ENCODE measurements at regions not wholly inside any gene's neighbourhood (a gene's known extent, or its start where the extent isn't known, plus 50 kb on each side); places are given as distances from the start of the nearest gene placed in this dataset.

DNA sequence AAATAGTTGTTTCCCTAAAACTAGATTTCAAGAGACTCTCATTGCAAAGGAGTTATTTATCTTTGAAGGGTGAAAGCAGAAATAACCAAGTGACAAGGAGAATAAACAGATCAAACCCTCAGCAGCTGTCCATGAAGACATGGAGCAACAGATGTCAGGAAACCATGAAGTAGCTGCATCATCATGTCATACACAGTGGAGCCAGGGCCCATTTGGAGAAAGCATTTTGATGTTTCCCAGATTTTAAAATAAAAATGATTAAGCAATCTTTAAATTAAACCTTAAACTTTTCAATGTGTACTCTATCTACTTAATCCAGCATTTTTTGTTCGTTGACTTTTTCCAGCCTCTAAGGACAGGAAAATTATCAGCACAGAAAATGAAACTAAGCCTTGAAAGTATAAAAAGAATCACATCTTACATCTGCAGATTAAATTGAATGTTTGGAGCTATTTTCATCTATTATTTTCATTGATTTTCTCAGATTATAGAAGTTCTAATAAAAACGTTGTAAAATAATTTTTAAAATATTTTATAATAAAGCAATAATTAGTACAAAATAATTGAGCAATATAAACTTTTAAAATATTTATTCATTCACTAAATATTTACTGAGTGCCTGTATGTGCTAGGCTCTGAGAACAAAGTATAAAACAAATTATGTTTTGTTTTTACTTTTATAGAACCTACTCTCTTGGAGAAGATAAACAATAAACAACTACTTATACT is 860.1 kb downstream of the BCL11A start:
- H3K4me3 ChIP-seq (ENCODE audit: low read length in 2 of 2) = no peak overlapping the region
- H3K36me3 ChIP-seq (ENCODE audit: control insufficient read depth in 1 of 2, insufficient read depth in 2 of 2, low read length in 1 of 2) = no peaks in the 10 kb centered on the region
- H3K9me3 ChIP-seq (ENCODE audit: control insufficient read depth, low read length) = no peaks in the 10 kb centered on the region
- DNase-seq = no peak
- intact Hi-C loops (cut with DNase I) = no loop called here
- H3K4me1 ChIP-seq (ENCODE audit: control insufficient read depth in 1 of 2, insufficient read depth in 2 of 2, low read length in 2 of 2) = no peaks in the 10 kb centered on the region
- H3K27me3 ChIP-seq (ENCODE audit: control insufficient read depth in 1 of 2, insufficient read depth in 2 of 2, low read length in 1 of 2) = no peaks in the 10 kb centered on the region
- WGBS, 2 donors = 42 to 45% methylated on average over 2 of the region's 2 CpGs
- H3K27ac ChIP-seq (ENCODE audit: low read depth in 1 of 2, low read length in 2 of 2) = no peak overlapping the region
- ATAC-seq (ENCODE audit: low FRiP score) = no peak

DNA sequence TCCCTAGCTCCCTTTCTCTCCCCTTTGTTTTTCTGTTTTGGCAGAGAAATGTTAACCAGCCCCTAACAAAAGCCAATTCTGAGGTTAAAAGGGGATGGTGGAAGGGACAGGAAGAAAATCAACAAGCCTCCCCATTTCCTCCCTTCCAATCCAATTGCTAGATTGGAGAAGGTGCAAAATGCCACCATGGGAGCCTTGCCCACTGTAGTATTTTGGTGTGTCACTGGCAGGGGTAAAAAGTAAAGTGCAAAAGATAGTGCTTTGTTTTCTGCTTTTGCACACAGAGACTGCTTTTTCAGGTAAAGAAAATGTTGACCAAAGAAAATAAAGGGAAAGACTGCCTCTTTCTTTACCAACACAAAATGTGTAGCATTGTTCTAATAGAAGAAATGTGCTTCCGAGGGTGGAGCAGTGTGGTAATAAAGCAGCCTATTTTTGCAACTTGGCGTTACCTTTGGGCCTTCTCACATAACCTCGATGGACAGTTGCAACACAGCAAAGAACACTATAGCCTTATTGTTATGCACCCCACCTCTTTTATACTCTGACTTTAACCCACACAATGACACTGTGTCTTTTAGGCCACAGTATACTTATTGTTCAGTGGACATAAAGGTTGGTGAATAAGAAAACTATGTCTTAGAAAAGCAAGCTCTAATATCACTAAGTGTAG is 861.8 kb downstream of the BCL11A start:
- H3K27ac ChIP-seq (ENCODE audit: low read depth in 1 of 2, low read length in 2 of 2) = no peak overlapping the region
- DNase-seq = no peak
- H3K4me3 ChIP-seq (ENCODE audit: low read length in 2 of 2) = no peak overlapping the region
- intact Hi-C loops (cut with DNase I) = no loop called here
- no peaks in the 10 kb centered on the region for H3K4me1 ChIP-seq (ENCODE audit: control insufficient read depth in 1 of 2, insufficient read depth in 2 of 2, low read length in 2 of 2)
- H3K36me3 ChIP-seq (ENCODE audit: control insufficient read depth in 1 of 2, insufficient read depth in 2 of 2, low read length in 1 of 2) = no peaks in the 10 kb centered on the region
- H3K27me3 ChIP-seq (ENCODE audit: control insufficient read depth in 1 of 2, insufficient read depth in 2 of 2, low read length in 1 of 2) = no peaks in the 10 kb centered on the region
- 70 to 78% methylated on average over 3 of the region's 3 CpGs for WGBS, 2 donors
- no peak for ATAC-seq (ENCODE audit: low FRiP score)
- H3K9me3 ChIP-seq (ENCODE audit: control insufficient read depth, low read length) = no peaks in the 10 kb centered on the region

DNA sequence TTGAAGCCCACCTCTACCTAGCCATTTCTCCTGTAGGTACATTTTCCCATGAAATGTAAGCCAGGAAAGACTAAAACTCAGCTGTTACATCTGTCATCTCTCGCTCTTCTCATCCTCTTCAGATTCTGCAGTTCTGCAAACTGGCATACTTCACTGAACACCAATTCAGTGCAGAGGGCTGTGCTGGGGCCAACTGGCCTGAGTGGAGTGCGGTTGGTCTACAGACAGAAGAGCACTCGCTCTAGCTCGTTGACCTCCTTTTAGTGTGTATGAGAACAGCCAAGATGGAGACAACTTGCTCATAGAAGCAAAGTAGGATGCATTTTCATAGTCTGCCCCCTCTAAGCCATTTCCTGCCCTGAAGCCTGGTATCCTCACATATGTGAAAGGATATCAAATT is 862.6 kb downstream of the BCL11A start:
- no peak for ATAC-seq (ENCODE audit: low FRiP score)
- no peaks in the 10 kb centered on the region for H3K4me1 ChIP-seq (ENCODE audit: control insufficient read depth in 1 of 2, insufficient read depth in 2 of 2, low read length in 2 of 2)
- H3K36me3 ChIP-seq (ENCODE audit: control insufficient read depth in 1 of 2, insufficient read depth in 2 of 2, low read length in 1 of 2) = no peaks in the 10 kb centered on the region
- H3K27ac ChIP-seq (ENCODE audit: low read depth in 1 of 2, low read length in 2 of 2) = no peak overlapping the region
- 89 to 90% methylated on average over 4 of the region's 4 CpGs for WGBS, 2 donors
- no peak for DNase-seq
- H3K9me3 ChIP-seq (ENCODE audit: control insufficient read depth, low read length) = no peaks in the 10 kb centered on the region
- no peak overlapping the region for H3K4me3 ChIP-seq (ENCODE audit: low read length in 2 of 2)
- no peaks in the 10 kb centered on the region for H3K27me3 ChIP-seq (ENCODE audit: control insufficient read depth in 1 of 2, insufficient read depth in 2 of 2, low read length in 1 of 2)
- intact Hi-C loops (cut with DNase I) = no loop called here

DNA sequence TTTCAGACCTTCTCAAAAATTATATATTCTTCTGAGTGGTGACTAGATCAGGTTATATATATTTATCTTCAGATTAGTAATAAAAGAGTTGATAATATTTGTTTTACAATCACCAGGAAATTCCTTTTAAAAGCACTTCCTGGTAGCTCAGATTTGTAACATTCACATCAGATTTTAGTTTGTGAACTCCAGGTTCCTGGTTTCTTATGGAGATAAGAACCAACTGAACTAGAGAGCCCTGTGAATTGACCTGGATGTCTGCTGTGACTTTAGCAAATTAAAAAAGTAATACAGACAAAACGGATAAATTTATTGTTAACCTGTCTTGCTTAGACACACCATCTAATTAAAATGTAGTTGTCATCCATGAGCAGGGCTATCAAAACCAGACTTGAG is 868.7 kb downstream of the BCL11A start:
- Histone ChIP-seq H3K4me3 (ENCODE audit: low read length in 2 of 2) (no peak overlapping the region), H3K4me1 (ENCODE audit: control insufficient read depth in 1 of 2, insufficient read depth in 2 of 2, low read length in 2 of 2) (no peaks in the 10 kb centered on the region), H3K27ac (ENCODE audit: low read depth in 1 of 2, low read length in 2 of 2) (no peak overlapping the region), H3K36me3 (ENCODE audit: control insufficient read depth in 1 of 2, insufficient read depth in 2 of 2, low read length in 1 of 2) (no peaks in the 10 kb centered on the region), H3K9me3 (ENCODE audit: control insufficient read depth, low read length) (peaks cover 1% of the 10 kb centered on the region), H3K27me3 (ENCODE audit: control insufficient read depth in 1 of 2, insufficient read depth in 2 of 2, low read length in 1 of 2) (no peaks in the 10 kb centered on the region)
- ATAC-seq (ENCODE audit: low FRiP score) (no peak), DNase-seq (no peak)
- intact Hi-C loops (cut with DNase I) = no loop called here
- 53 to 83% methylated on average over 1 of the region's 1 CpG for WGBS, 2 donors

DNA sequence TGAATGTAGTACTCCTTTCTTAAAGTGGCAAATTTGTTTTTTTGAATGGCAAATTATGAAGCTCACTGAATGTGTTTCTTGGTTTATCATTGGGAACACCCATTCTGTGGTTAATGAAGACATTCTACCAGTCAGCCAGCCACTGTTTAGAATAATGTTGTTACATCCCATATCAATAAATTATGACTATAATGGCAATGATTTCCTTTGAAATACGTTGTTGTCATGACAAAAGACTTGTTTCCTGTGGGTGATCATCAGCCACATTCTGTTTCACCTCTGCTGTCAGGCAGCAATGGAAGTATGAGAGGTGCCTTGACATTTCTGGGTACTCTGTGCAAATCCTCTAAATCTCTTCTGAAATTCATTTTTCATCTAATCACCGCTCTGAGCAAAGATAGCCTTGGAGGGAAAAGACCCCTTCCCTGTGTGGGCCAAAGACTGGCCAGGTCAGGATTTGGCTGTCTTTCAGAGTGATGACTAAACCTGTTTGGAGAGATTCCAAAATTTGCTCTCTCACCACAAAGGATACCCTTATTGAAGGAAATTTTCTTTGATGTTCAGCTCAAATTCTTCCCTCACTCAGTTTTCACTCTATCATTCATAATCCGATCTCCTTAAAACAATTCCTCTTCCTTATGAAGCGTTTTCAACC is 869.2 kb downstream of the BCL11A start:
- 63 to 67% methylated on average over 4 of the region's 4 CpGs for WGBS, 2 donors
- intact Hi-C loops (cut with DNase I) = no loop called here
- Histone ChIP-seq H3K27me3 (ENCODE audit: control insufficient read depth in 1 of 2, insufficient read depth in 2 of 2, low read length in 1 of 2) (no peaks in the 10 kb centered on the region), H3K27ac (ENCODE audit: low read depth in 1 of 2, low read length in 2 of 2) (no peak overlapping the region), H3K4me1 (ENCODE audit: control insufficient read depth in 1 of 2, insufficient read depth in 2 of 2, low read length in 2 of 2) (no peaks in the 10 kb centered on the region), H3K9me3 (ENCODE audit: control insufficient read depth, low read length) (peaks cover 1% of the 10 kb centered on the region), H3K36me3 (ENCODE audit: control insufficient read depth in 1 of 2, insufficient read depth in 2 of 2, low read length in 1 of 2) (no peaks in the 10 kb centered on the region), H3K4me3 (ENCODE audit: low read length in 2 of 2) (no peak overlapping the region)
- ATAC-seq (ENCODE audit: low FRiP score) = no peak
- DNase-seq = no peak

DNA sequence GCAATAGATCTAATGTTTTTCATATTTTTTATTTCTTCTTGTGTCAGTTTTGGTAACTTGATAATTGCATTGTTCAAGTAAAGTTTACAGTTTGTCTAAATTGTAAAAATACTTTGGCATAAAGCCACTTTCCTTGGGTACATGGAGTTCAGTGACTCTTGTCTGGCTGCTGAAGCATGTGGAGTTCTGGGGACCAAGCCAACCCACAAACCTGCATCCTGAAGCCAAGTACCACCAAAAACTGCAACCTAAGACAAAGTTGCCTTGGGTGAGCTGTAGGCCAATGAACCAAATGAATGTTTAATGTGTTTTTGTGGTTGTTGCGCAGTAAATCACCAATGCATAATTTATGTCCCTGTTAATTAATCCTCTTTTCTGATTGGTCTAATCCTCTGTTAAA is 872.6 kb downstream of the BCL11A start:
- ATAC-seq (ENCODE audit: low FRiP score) = no peak
- no peak overlapping the region for H3K4me3 ChIP-seq (ENCODE audit: low read length in 2 of 2)
- intact Hi-C loops (cut with DNase I) = no loop called here
- no peak overlapping the region for H3K27ac ChIP-seq (ENCODE audit: low read depth in 1 of 2, low read length in 2 of 2)
- 97 to 99% methylated on average over 1 of the region's 1 CpG for WGBS, 2 donors
- no peak for DNase-seq
- no peaks in the 10 kb centered on the region for H3K36me3 ChIP-seq (ENCODE audit: control insufficient read depth in 1 of 2, insufficient read depth in 2 of 2, low read length in 1 of 2)
- H3K9me3 ChIP-seq (ENCODE audit: control insufficient read depth, low read length) = peaks cover 1% of the 10 kb centered on the region
- H3K4me1 ChIP-seq (ENCODE audit: control insufficient read depth in 1 of 2, insufficient read depth in 2 of 2, low read length in 2 of 2) = no peaks in the 10 kb centered on the region
- no peaks in the 10 kb centered on the region for H3K27me3 ChIP-seq (ENCODE audit: control insufficient read depth in 1 of 2, insufficient read depth in 2 of 2, low read length in 1 of 2)

DNA sequence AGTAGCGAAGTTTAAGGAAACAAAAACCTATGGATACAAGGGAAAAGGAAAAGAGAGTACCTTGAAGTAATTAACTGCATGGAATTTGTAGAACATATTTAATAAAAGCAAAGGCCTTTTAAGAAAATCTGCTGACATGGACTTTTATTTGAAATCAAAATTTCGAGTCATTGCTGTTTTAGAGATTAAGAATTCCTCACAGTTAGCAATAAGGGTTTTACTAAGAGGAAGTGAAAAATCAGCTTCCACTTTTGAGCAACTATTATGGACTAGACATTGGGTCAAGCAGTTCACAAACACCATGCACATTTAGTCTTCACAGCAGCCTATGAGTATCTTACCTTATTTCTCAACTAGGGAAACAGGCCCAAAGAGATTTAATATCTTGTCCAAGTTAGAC is 876.3 kb downstream of the BCL11A start:
- no peak overlapping the region for H3K4me3 ChIP-seq (ENCODE audit: low read length in 2 of 2)
- 77 to 78% methylated on average over 2 of the region's 2 CpGs for WGBS, 2 donors
- intact Hi-C loops (cut with DNase I) = no loop called here
- ATAC-seq (ENCODE audit: low FRiP score) (no peak), DNase-seq (no peak)
- H3K9me3 ChIP-seq (ENCODE audit: control insufficient read depth, low read length) = peaks cover 1% of the 10 kb centered on the region
- no peaks in the 10 kb centered on the region for H3K36me3 ChIP-seq (ENCODE audit: control insufficient read depth in 1 of 2, insufficient read depth in 2 of 2, low read length in 1 of 2)
- no peak overlapping the region for H3K27ac ChIP-seq (ENCODE audit: low read depth in 1 of 2, low read length in 2 of 2)
- no peaks in the 10 kb centered on the region for H3K27me3 ChIP-seq (ENCODE audit: control insufficient read depth in 1 of 2, insufficient read depth in 2 of 2, low read length in 1 of 2)
- H3K4me1 ChIP-seq (ENCODE audit: control insufficient read depth in 1 of 2, insufficient read depth in 2 of 2, low read length in 2 of 2) = no peaks in the 10 kb centered on the region

DNA sequence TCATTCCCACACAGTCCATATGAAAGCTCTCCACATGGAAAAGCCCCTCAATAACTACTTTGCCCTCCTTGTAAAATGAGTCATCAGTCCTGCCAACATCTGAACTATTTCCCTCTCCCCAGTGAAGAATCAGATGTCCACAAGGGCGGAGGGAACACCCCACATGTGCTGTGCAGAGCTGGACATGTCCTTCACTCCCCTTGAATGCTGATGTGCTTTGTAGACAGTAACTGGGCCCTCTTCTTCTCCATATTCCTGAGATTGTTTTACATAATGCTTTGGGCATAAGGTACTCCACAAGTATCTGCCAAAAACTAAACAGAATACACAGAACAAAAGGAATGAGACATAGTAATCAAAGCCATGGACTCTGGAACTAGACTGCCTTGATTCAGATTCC is 879.4 kb downstream of the BCL11A start:
- 93 to 96% methylated on average over 1 of the region's 1 CpG for WGBS, 2 donors
- H3K4me3 ChIP-seq (ENCODE audit: low read length in 2 of 2) = no peak overlapping the region
- H3K27ac ChIP-seq (ENCODE audit: low read depth in 1 of 2, low read length in 2 of 2) = no peak overlapping the region
- no peaks in the 10 kb centered on the region for H3K36me3 ChIP-seq (ENCODE audit: control insufficient read depth in 1 of 2, insufficient read depth in 2 of 2, low read length in 1 of 2)
- intact Hi-C loops (cut with DNase I) = no loop called here
- ATAC-seq (ENCODE audit: low FRiP score) = no peak
- no peak for DNase-seq
- no peaks in the 10 kb centered on the region for H3K27me3 ChIP-seq (ENCODE audit: control insufficient read depth in 1 of 2, insufficient read depth in 2 of 2, low read length in 1 of 2)
- H3K4me1 ChIP-seq (ENCODE audit: control insufficient read depth in 1 of 2, insufficient read depth in 2 of 2, low read length in 2 of 2) = no peaks in the 10 kb centered on the region
- no peaks in the 10 kb centered on the region for H3K9me3 ChIP-seq (ENCODE audit: control insufficient read depth, low read length)

DNA sequence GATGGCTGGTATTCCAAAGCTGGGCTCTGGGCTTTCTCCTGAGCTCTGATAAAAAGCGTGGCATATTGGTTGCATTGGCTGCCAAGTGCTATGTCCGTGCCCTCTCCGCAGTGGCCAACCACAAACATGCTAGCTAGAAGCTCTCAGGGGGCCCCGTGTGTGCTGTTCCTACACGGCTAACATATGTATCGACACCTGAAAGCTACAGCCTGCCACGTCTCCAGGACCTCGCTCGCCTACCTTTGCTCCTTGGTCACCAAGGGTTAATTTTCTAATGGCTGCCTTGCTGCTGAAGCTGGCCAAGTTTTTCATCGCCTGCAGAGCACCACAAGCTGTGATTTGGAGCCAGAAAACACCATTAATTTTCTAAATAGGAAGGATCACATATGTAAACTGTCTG is 888.4 kb downstream of the BCL11A start:
- no peak for ATAC-seq (ENCODE audit: low FRiP score)
- no peaks in the 10 kb centered on the region for H3K27me3 ChIP-seq (ENCODE audit: control insufficient read depth in 1 of 2, insufficient read depth in 2 of 2, low read length in 1 of 2)
- H3K27ac ChIP-seq (ENCODE audit: low read depth in 1 of 2, low read length in 2 of 2) = no peak overlapping the region
- H3K4me3 ChIP-seq (ENCODE audit: low read length in 2 of 2) = no peak overlapping the region
- DNase-seq = no peak
- 58 to 72% methylated on average over 10 of the region's 10 CpGs for whole genome bisulfite sequencing, 2 donors
- intact Hi-C loops (cut with DNase I) = no loop called here
- no peaks in the 10 kb centered on the region for H3K36me3 ChIP-seq (ENCODE audit: control insufficient read depth in 1 of 2, insufficient read depth in 2 of 2, low read length in 1 of 2)
- no peaks in the 10 kb centered on the region for H3K4me1 ChIP-seq (ENCODE audit: control insufficient read depth in 1 of 2, insufficient read depth in 2 of 2, low read length in 2 of 2)
- peaks cover 1% of the 10 kb centered on the region for H3K9me3 ChIP-seq (ENCODE audit: control insufficient read depth, low read length)
